GM23338 (cell line): ENCODE measurements at regions not wholly inside any gene's neighbourhood (a gene's known extent, or its start where the extent isn't known, plus 50 kb on each side); places are given as distances from the start of the nearest gene placed in this dataset.

ENCODE experiments used
- CREB1 ChIP-seq: fragments of 250-450 bp; sonication (Bioruptor Pico); IDR thresholded peaks from 2 replicates; pipeline ENCODE4 v1.5.0; 2020; ENCODE audit warnings: low read depth, mild to moderate bottlenecking, moderate library complexity
- ETS1 ChIP-seq: IDR thresholded peaks from 2 replicates; pipeline ENCODE4 v1.6.1; 2016; ENCODE audit warnings: antibody characterized with exemption
- EZH2 ChIP-seq: fragments of 200-600 bp; sonication (generic); IDR thresholded peaks from one replicate; pipeline ENCODE4 v1.8.0; 2017; ENCODE audit warnings: antibody characterized with exemption, mild to moderate bottlenecking, low read depth; ENCODE audit not compliant: unreplicated experiment
- EZH2phosphoT487 ChIP-seq: fragments of 200-600 bp; sonication (generic); IDR thresholded peaks from one replicate; pipeline ENCODE4 v1.8.1; 2018; ENCODE audit warnings: antibody characterized with exemption; ENCODE audit not compliant: unreplicated experiment
- JUNB ChIP-seq: IDR thresholded peaks from one replicate; pipeline ENCODE4 v1.6.1; 2016; ENCODE audit warnings: antibody characterized with exemption; ENCODE audit not compliant: unreplicated experiment
- NANOG ChIP-seq: IDR thresholded peaks from 2 replicates; pipeline ENCODE4 v1.6.1; 2016; ENCODE audit warnings: antibody characterized with exemption, borderline replicate concordance
- REST ChIP-seq: IDR thresholded peaks from one replicate; pipeline ENCODE4 v1.6.1; 2018; ENCODE audit warnings: antibody characterized with exemption; ENCODE audit not compliant: unreplicated experiment
- STAT1 ChIP-seq: IDR thresholded peaks from one replicate; pipeline ENCODE4 v1.6.1; 2016; ENCODE audit warnings: antibody characterized with exemption; ENCODE audit not compliant: unreplicated experiment
- ZNF114 ChIP-seq: fragments of 250-450 bp; sonication (Bioruptor Pico); IDR thresholded peaks from 2 replicates; pipeline ENCODE4 v1.5.0; 2020; ENCODE audit warnings: mild to moderate bottlenecking, moderate library complexity
- ZNF331 ChIP-seq: fragments of 250-450 bp; sonication (Bioruptor Pico); IDR thresholded peaks from 2 replicates; pipeline ENCODE4 v1.5.0; 2020; ENCODE audit warnings: low read depth, mild to moderate bottlenecking, moderate library complexity
- ZNF462 ChIP-seq: fragments of 250-450 bp; sonication (Bioruptor Pico); IDR thresholded peaks from 2 replicates; pipeline ENCODE4 v1.5.0; 2020; ENCODE audit warnings: mild to moderate bottlenecking, moderate library complexity

GRCh38 chr3:165697910-165698309, 139.3 kb downstream of the BCHE start (continued):
- TF ChIP-seq ZNF462 (CRISPR knock-in tag) (no peak), JUNB (no peak), REST (no peak), ZNF114 (CRISPR knock-in tag) (no peak), STAT1 (no peak), EZH2 (no peak), NANOG (no peak), CREB1 (no peak), ETS1 (no peak), EZH2phosphoT487 (no peak), ZNF331 (no peak)
